Activated T-helper 1 cell treated with anti-CD3 and anti-CD28 coated beads, Interleukin-2, amount 50 U/mL, for 16 hours (primary cell): ENCODE measurements at regions not wholly inside any gene's neighbourhood (a gene's known extent, or its start where the extent isn't known, plus 50 kb on each side); places are given as distances from the start of the nearest gene placed in this dataset.

Experiments used
- DNase-seq, 2 donors: peaks; one replicate each; pipeline ENCODE4 v3.0.0-alpha.2; 2020; ENCODE audit warnings: low read depth in 1 of 2, low spot score in 1 of 2

DNA sequence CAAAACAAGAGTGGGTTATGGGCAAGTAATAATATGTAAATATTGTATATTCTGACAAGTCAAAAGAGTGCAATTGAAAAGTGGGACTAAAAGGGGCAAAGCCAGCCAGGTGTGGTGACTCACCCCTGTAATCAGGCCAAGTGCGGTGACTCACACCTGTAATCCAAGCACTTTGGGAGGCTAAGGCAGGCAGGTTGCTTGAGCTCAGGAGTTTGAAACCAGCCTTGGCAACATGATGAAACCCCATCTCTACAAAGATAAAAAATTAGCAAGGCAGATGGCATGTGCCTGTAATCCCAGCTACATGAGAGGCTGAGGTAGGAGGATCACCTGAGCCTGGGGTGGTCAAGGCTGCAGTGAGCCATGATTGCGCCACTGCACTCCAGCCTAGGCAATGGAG is 304.0 kb downstream of the HHIPL2 start:
- no peak for DNase-seq

- DNase-seq, result no peak
Observed at GRCh38 chr1:222242492-222242891, 305.4 kb downstream of the HHIPL2 start.

GRCh38 chr1:222241410-222241809 is 306.5 kb downstream of the HHIPL2 start:
- DNase-seq, result no peak

GRCh38 chr1:222240536-222241181 is 307.2 kb downstream of the HHIPL2 start:
- DNase-seq, result no peak

GRCh38 chr1:222239130-222239529 is 308.8 kb downstream of the HHIPL2 start:
- DNase-seq, result no peak

GRCh38 chr1:222234351-222234750 is 313.6 kb downstream of the HHIPL2 start:
- no peak for DNase-seq

DNA sequence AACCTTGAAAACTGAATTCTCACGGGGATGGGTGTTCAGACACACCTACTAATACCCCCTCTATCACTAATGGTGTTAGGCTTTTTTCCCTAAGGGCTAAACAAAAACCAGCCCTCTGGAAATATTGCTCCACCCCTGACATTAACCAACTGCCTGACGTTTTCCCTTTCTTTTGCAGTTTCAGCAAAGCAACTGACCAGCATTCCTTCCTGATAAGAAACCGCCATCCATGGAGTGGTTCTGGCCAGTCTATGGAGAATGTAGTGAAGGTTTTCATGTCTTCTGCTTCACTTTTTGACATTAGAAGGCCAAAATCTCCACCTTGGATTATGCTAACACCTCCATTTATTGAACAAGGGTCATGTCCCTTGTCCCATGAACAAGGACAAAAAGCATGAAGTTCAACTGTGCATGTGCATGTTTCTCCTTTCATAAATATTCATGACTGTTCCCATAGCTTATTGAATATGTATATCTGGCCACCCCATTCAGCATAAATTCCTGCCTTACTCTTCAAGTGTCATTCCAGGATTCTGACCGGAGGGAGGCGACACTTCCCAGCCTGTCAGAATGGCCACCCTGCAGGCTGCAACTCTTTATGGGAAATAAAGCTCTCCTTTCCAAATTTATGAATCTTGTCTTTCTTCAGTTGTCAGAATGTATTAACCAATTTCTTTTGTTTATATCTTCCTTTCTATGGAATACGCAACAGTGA is 314.3 kb downstream of the HHIPL2 start:
- DNase-seq, result no peak

- no peak for DNase-seq
Observed at GRCh38 chr1:222232842-222233241, 315.1 kb downstream of the HHIPL2 start.

DNA sequence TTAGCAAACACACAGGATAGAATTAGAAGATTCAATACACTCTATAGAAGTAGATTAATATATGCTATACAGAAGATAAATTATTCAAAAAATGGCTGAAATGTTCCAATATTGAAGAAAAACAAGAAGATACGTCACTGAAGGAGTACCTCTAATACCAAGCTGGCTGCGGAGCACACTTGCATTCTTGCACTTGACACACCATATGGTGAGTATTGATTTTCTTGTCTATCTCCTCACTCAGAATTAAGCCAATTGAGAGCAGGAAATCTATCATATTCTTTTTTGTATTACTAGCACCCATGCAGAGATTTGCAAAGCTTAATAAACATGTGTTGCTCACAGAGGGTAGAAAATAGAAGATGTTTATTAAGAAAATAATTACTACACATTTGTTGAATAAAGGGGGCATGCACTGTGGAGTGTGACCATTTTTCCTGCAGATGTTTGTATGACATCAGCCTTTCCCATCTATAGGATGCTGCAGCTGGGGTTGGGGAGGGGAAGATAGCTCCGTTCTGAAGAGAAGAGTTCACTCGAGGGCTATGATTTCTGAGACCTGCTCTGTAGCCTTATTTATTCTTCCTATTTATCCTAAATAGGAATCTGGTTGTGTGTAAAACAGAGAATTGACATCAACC is 318.1 kb downstream of the HHIPL2 start:
- DNase-seq, result no peak

- DNase-seq, result no peak
Observed at GRCh38 chr1:222225316-222225691, 322.6 kb downstream of the HHIPL2 start.

- no peak for DNase-seq
Observed at GRCh38 chr1:222224636-222225315, 323.1 kb downstream of the HHIPL2 start.

GRCh38 chr1:222224156-222224555 is 323.7 kb downstream of the HHIPL2 start:
- no peak for DNase-seq

DNA sequence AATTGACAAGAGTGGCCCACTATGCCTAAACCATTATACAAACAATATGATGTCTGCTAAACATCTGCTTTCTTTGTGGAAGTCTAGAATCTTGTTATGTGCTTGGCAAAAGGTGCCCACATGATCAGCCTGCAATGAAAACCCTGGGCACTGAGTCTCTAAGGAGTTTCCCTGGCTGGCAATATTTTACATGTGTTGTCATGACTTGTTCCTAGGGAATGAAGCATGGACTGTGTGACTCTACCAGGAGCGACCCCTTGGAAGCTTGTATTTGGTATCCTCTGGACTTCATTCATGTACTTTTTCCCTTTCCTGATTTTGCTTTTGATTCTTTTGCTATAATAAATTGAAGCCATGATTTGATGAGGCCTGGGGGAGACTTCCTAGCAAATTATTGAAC is 324.9 kb downstream of the HHIPL2 start:
- no peak for DNase-seq

DNA sequence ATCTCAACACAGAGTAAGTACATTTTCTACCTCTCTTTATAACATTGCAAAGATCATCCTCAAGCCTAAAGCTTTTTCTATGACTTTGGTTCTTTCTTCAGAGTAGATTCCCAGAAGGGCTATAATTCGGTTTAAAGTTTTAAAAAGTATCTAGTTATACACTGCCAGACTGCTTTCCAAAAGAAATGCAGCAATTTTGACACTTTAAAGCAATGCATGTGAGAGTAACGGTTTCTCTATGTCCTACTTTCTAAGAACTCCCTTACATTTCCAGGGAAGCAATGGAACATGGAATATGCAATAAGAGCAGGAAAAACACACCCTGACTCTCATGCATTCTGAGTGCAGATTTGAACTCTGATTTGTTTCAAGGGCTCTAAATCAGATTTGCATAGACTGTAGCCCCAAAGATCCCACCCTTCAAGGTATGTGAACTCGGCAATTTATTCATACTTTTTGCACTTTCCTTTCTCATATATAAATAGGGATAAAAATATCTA is 331.6 kb downstream of the HHIPL2 start:
- no peak for DNase-seq

DNA sequence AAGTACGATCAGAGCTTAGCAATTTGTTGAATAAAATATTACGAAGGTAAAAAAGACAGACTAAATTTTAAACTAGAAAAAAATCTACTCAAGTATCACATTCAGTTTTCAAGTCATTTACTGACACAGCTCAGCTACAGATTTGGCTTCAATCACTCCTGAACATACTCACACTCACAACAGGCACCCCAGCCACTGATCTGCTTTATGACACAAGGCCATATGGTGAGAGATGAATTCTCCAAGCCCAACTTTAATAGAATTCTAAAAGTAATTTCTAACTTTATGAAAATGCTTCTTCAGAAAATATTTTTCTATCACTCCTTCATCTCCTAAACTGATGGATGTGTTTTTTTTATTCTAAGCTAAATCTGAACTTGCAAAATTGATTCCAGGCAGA is 337.1 kb downstream of the HHIPL2 start:
- no peak for DNase-seq

- DNase-seq, result no peak
Observed at GRCh38 chr1:222204475-222204874, 343.4 kb downstream of the HHIPL2 start.

DNA sequence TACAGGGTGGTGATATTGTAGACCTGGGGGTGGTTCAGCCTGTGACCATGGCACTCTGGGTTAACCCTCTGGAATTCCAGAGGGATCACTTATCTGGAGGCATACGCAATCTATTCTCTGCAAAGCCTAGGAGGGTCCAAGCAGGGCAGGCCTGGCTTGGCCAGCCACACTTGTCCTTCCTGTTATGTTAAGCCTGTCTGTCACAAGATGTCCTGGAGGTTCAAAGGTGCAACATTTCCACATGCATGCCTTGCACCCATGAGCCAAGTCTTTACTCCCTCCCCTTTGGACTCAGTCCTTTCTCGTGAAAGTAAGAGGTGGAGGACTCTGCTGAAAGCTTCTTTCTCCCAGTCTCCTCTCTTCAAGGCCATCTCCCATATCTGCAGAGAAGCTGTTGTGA is 345.1 kb downstream of the HHIPL2 start:
- no peak for DNase-seq

DNA sequence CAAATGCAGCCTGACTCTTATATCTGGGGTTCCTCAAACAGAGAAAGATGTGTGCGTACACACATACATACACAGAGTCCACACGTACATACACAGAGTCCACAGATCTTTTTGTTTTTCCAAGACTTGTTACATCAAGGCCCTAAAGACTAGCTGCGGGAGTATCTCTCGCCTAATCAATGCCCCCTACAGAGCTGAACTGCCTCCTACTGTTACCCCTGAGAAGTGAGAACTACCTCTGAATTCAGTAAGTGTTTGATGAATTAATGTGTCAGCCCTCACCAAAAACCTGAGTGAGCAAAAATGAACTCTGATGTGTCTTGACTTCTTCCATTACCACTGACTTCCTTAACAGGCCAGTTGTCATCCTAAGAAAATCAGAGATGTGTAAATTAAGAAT is 351.2 kb downstream of the HHIPL2 start:
- DNase-seq, result no peak

GRCh38 chr1:222196288-222196687 is 351.6 kb downstream of the HHIPL2 start:
- no peak for DNase-seq

GRCh38 chr1:222195857-222196256 is 352.0 kb downstream of the HHIPL2 start:
- DNase-seq, result no peak

GRCh38 chr1:222189218-222189617 is 358.7 kb downstream of the HHIPL2 start:
- no peak for DNase-seq
